Activated CD4-positive, alpha-beta memory T cell treated with anti-CD3 and anti-CD28 coated beads, Interleukin-2, amount 10 ng/mL, durations not matched to agents 7 days and 5 days (primary cell): ENCODE measurements at regions not wholly inside any gene's neighbourhood (a gene's known extent, or its start where the extent isn't known, plus 50 kb on each side); places are given as distances from the start of the nearest gene placed in this dataset.
A peak's percentile ranks its signal among the peaks of the same experiment; 100 is the strongest.

Experiments
- CTCF ChIA-PET: fragments of 350-600 bp; sonication (Branson Sonifier 250); formaldehyde crosslinking; loops from one replicate; lab custom pipeline; 2021; ENCODE audit warnings: antibody characterized with exemption, inconsistent platforms; lab: Charles Lee
- POLR2A ChIA-PET: fragments of 350-600 bp; sonication (Branson Sonifier 250); formaldehyde crosslinking; loops from one replicate; lab custom pipeline; 2021; ENCODE audit warnings: antibody characterized with exemption; lab: Charles Lee
- DNase-seq: peaks from one replicate; pipeline ENCODE4 v3.0.0-alpha.2; 2020
- H3K27ac Mint-ChIP-seq: one replicate; pipeline ENCODE4 v1.8.0; 2021; ENCODE audit warnings: mild to moderate bottlenecking, mixed read lengths
- H3K27me3 Mint-ChIP-seq: one replicate; pipeline ENCODE4 v1.8.0; 2021; ENCODE audit warnings: mixed read lengths
- H3K36me3 Mint-ChIP-seq: one replicate; pipeline ENCODE4 v1.8.0; 2021; ENCODE audit warnings: low read depth, mixed read lengths
- H3K4me1 Mint-ChIP-seq: one replicate; pipeline ENCODE4 v1.8.0; 2021; ENCODE audit warnings: mixed read lengths
- H3K4me3 Mint-ChIP-seq: one replicate; pipeline ENCODE4 v1.8.0; 2021; ENCODE audit warnings: mild to moderate bottlenecking, mixed read lengths
- H3K9me3 Mint-ChIP-seq: one replicate; pipeline ENCODE4 v1.8.0; 2021; ENCODE audit warnings: mixed read lengths

DNA sequence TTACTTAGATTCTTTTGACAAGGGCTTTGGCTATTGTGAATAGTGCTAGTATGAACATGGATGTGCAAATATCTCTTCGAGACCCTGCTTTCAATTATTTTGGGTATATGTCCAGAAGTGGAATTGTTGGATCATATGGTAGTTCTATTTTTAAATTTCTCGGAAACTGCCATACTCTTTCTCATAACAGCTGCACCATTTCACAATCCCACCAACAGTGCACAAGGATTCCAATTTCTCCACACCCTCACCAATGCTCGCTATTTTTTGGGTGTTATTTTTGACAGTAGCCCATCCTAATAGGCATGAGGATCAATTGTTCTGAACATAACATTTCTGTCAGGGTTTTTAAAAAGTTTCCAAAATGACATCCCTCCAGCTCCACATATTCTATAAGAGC, 69.2 kb upstream of the ESR1 start:
- Mint-ChIP-seq H3K27me3 (peaks cover 2% of the 10 kb centered on the region), H3K27ac (no peak overlapping the region)

GRCh38 chr6:151738960-151739359, 68.5 kb upstream of the ESR1 start:
- Mint-ChIP-seq H3K4me3 (no peak overlapping the region), H3K4me1 (no peaks in the 10 kb centered on the region), H3K9me3 (no peaks in the 10 kb centered on the region), H3K36me3 (no peaks in the 10 kb centered on the region), H3K27ac (no peak overlapping the region), H3K27me3 (peaks cover 7% of the 10 kb centered on the region)
- DNase-seq = no peak
- ChIA-PET CTCF (no interaction called here), POLR2A (no interaction called here)

More for the DNA sequence above, 69.2 kb upstream of the ESR1 start:
- Mint-ChIP-seq H3K4me3 (no peak overlapping the region), H3K4me1 (no peaks in the 10 kb centered on the region), H3K9me3 (no peaks in the 10 kb centered on the region), H3K36me3 (no peaks in the 10 kb centered on the region)
- CTCF ChIA-PET = no interaction called here
- no peak for DNase-seq
- POLR2A ChIA-PET = no interaction called here

GRCh38 chr6:151740820-151741219, 66.7 kb upstream of the ESR1 start:
- Mint-ChIP-seq H3K4me1 (no peaks in the 10 kb centered on the region), H3K36me3 (no peaks in the 10 kb centered on the region), H3K9me3 (peaks cover 1% of the 10 kb centered on the region), H3K27ac (no peak overlapping the region), H3K27me3 (peaks cover 7% of the 10 kb centered on the region), H3K4me3 (no peak overlapping the region)
- ChIA-PET POLR2A (no interaction called here), CTCF (interaction anchor here (1.2 kb wide), 1 partner anchor 24 kb away, joined by 5 read pairs; no protein-coding TSS in a partner anchor)
- DNase-seq = no peak

DNA sequence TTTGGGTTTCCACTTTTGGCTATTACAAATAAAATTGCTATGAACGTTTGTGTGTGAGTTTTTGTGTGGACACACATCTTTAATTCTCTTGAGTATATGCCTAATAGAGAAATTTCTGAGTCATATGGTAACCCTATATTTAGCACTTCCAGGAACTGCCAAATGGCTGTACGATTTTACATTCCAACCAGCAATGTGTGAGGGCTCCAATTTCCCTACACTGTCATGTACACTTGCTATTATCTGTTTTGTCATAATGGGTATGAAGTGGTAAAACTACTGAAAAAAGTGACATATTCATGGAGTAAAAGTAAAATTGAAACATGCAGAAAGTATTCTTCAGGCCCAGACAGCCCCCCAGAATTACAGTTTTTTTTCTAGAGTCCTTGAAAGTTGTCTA, 59.6 kb upstream of the ESR1 start:
- Mint-ChIP-seq H3K4me3 (no peak overlapping the region), H3K9me3 (peaks cover 4% of the 10 kb centered on the region), H3K36me3 (no peaks in the 10 kb centered on the region), H3K27ac (no peak overlapping the region), H3K4me1 (peaks cover 5% of the 10 kb centered on the region), H3K27me3 (peaks cover 5% of the 10 kb centered on the region)
- POLR2A ChIA-PET = no interaction called here
- DNase-seq = no peak
- CTCF ChIA-PET = interaction anchor here (1.0 to 1.7 kb wide), 2 partner anchors 10 to 18 kb away, joined by 3 to 4 read pairs; no protein-coding TSS in a partner anchor

GRCh38 chr6:151749341-151749740, 58.1 kb upstream of the ESR1 start:
- CTCF ChIA-PET = interaction anchor here (0.6 to 1.7 kb wide), 2 partner anchors 8 to 519 kb away, joined by 3 to 4 read pairs; no protein-coding TSS in a partner anchor
- POLR2A ChIA-PET = interaction anchor here (0.6 kb wide), 1 partner anchor 8 kb away, joined by 3 read pairs; no protein-coding TSS in a partner anchor
- Mint-ChIP-seq H3K9me3 (peaks cover 4% of the 10 kb centered on the region), H3K36me3 (no peaks in the 10 kb centered on the region), H3K27me3 (no peaks in the 10 kb centered on the region), H3K4me3 (no peak overlapping the region), H3K4me1 (peaks cover 5% of the 10 kb centered on the region), H3K27ac (no peak overlapping the region)
- DNase-seq = no peak

GRCh38 chr6:151753581-151753980, 53.9 kb upstream of the ESR1 start:
- no peak for DNase-seq
- no peaks in the 10 kb centered on the region for H3K27me3 Mint-ChIP-seq
- POLR2A ChIA-PET = no interaction called here
- CTCF ChIA-PET = no interaction called here
- no peak overlapping the region for H3K4me3 Mint-ChIP-seq
- no peak overlapping the region for H3K27ac Mint-ChIP-seq
- no peaks in the 10 kb centered on the region for H3K9me3 Mint-ChIP-seq
- peaks cover 11% of the 10 kb centered on the region for H3K36me3 Mint-ChIP-seq
- H3K4me1 Mint-ChIP-seq = peaks cover 31% of the 10 kb centered on the region

GRCh38 chr6:151757506-151757955, 50.0 kb upstream of the ESR1 start:
- Mint-ChIP-seq H3K9me3 (no peaks in the 10 kb centered on the region), H3K4me1 (peaks cover 42% of the 10 kb centered on the region), H3K4me3 (no peak overlapping the region), H3K27ac (peak overlapping the region; percentile 87), H3K36me3 (peaks cover 11% of the 10 kb centered on the region), H3K27me3 (no peaks in the 10 kb centered on the region)
- DNase-seq = peak; percentile 51
- CTCF ChIA-PET = interaction anchor here (1.0 to 1.1 kb wide), 3 partner anchors 9 to 67 kb away, joined by 3 to 5 read pairs (median 4); no protein-coding TSS in a partner anchor
- POLR2A ChIA-PET = interaction anchor here (0.5 to 1.2 kb wide), 6 partner anchors 8 to 427 kb away, joined by 3 to 9 read pairs (median 4); no protein-coding TSS in a partner anchor
